Thyroid gland (tissue), 4 donors: ENCODE measurements at regions not wholly inside any gene's neighbourhood (a gene's known extent, or its start where the extent isn't known, plus 50 kb on each side); places are given as distances from the start of the nearest gene placed in this dataset.

ENCODE experiments used
- POLR2A ChIP-seq, 2 donors: fragments of 450-650 bp; IDR thresholded peaks; one replicate each; pipeline ENCODE4 v1.6.1; 2017; ENCODE audit warnings: antibody characterized with exemption in 2 of 2, mild to moderate bottlenecking in 2 of 2, moderate library complexity in 1 of 2
- TF ChIP-seq, protein P1 (sequence below), 6 experiments: fragments of 200-600 bp in 3 of 6; fragments of 450-650 bp in 3 of 6; sonication (generic) in 3 of 6; IDR thresholded peaks; one replicate each; pipeline ENCODE4 v1.5.1; 2016 to 2019; ENCODE audit warnings: antibody characterized with exemption in 6 of 6, mild to moderate bottlenecking in 2 of 6, inconsistent platforms in 1 of 6, moderate library complexity in 1 of 6

DNA sequence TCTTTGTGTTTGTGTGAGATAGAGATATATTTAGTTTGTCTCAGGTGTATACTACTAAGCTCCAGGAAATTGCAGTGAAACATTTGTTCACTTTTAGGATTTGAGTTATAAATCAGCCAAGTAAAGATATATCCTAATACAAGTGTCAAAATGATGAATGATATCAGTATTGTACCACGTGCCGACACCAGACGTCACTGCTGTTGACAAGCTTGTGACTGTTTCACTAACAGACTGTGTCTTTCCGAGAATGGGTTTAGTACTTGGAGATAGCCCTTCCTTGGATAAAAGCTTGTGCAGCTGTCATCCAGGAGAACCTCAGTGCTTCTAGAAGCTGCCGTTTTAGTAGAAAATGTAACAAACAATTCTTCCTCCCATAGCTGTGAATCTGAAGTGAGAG is 343.3 kb downstream of the FBXO8 start:
- TF ChIP-seq, protein P1, sequence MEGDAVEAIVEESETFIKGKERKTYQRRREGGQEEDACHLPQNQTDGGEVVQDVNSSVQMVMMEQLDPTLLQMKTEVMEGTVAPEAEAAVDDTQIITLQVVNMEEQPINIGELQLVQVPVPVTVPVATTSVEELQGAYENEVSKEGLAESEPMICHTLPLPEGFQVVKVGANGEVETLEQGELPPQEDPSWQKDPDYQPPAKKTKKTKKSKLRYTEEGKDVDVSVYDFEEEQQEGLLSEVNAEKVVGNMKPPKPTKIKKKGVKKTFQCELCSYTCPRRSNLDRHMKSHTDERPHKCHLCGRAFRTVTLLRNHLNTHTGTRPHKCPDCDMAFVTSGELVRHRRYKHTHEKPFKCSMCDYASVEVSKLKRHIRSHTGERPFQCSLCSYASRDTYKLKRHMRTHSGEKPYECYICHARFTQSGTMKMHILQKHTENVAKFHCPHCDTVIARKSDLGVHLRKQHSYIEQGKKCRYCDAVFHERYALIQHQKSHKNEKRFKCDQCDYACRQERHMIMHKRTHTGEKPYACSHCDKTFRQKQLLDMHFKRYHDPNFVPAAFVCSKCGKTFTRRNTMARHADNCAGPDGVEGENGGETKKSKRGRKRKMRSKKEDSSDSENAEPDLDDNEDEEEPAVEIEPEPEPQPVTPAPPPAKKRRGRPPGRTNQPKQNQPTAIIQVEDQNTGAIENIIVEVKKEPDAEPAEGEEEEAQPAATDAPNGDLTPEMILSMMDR (IDR thresholded peaks at IDR 0.05): no peak
- no peak for TF ChIP-seq POLR2A (IDR thresholded peaks at IDR 0.05)
